Ishikawa (cell line): ENCODE measurements at regions not wholly inside any gene's neighbourhood (a gene's known extent, or its start where the extent isn't known, plus 50 kb on each side); places are given as distances from the start of the nearest gene placed in this dataset.

Experiments
- CEBPB ChIP-seq: IDR thresholded peaks from 2 replicates; pipeline ENCODE4 v1.6.1; 2012
- CREB1 ChIP-seq: IDR thresholded peaks from 2 replicates; pipeline ENCODE4 v1.6.1; 2012; ENCODE audit warnings: low read depth
- EP300 ChIP-seq: IDR thresholded peaks from 2 replicates; pipeline ENCODE4 v1.6.1; 2012; ENCODE audit warnings: borderline replicate concordance
- FOXM1 ChIP-seq: IDR thresholded peaks from 2 replicates; pipeline ENCODE4 v1.6.1; 2012; ENCODE audit warnings: low read depth, borderline replicate concordance
- MAX ChIP-seq: IDR thresholded peaks from 2 replicates; pipeline ENCODE4 v1.6.1; 2012
- RAD21 ChIP-seq: IDR thresholded peaks from 2 replicates; pipeline ENCODE4 v1.6.1; 2012; ENCODE audit warnings: low read depth
- REST ChIP-seq: IDR thresholded peaks from 2 replicates; pipeline ENCODE4 v1.6.1; 2012; ENCODE audit warnings: low read depth, mild to moderate bottlenecking
- TAF1 ChIP-seq: IDR thresholded peaks from 2 replicates; pipeline ENCODE4 v1.6.1; 2012; ENCODE audit warnings: low read depth, mild to moderate bottlenecking
- TEAD4 ChIP-seq: IDR thresholded peaks from 2 replicates; pipeline ENCODE4 v1.6.1; 2012
- USF1 ChIP-seq: IDR thresholded peaks from 2 replicates; pipeline ENCODE4 v1.6.1; 2012
- YY1 ChIP-seq: IDR thresholded peaks from 2 replicates; pipeline ENCODE4 v1.6.1; 2012; ENCODE audit warnings: low read depth

- no peak for TF ChIP-seq EP300
- TF ChIP-seq TAF1, result no peak
- TF ChIP-seq CEBPB, result no peak
- no peak for TF ChIP-seq MAX
- no peak for TF ChIP-seq FOXM1
- TF ChIP-seq REST, result no peak
- TF ChIP-seq YY1, result no peak
- no peak for TF ChIP-seq TEAD4
- no peak for TF ChIP-seq CREB1
- no peak for TF ChIP-seq RAD21
- no peak for TF ChIP-seq USF1
Observed at GRCh38 chr2:155157711-155158110, 459.2 kb downstream of the KCNJ3 start.
